HEK293T (cell line): ENCODE measurements at regions not wholly inside any gene's neighbourhood (a gene's known extent, or its start where the extent isn't known, plus 50 kb on each side); places are given as distances from the start of the nearest gene placed in this dataset.

Experiments used
- ARNT ChIP-seq: fragments of 450-650 bp; IDR thresholded peaks from 2 replicates; pipeline ENCODE4 v1.6.1; 2017; ENCODE audit warnings: mild to moderate bottlenecking
- BHLHE40 ChIP-seq: fragments of 450-650 bp; IDR thresholded peaks from 2 replicates; pipeline ENCODE4 v1.6.1; 2016; ENCODE audit warnings: mild to moderate bottlenecking, moderate library complexity, borderline replicate concordance
- ELF4 ChIP-seq: fragments of 450-650 bp; IDR thresholded peaks from 2 replicates; pipeline ENCODE4 v1.6.1; 2017; ENCODE audit warnings: antibody characterized with exemption
- FOXA1 ChIP-seq: fragments of 450-650 bp; IDR thresholded peaks from 2 replicates; pipeline ENCODE4 v1.6.1; 2016; ENCODE audit warnings: mild to moderate bottlenecking
- FOXK2 ChIP-seq: fragments of 450-650 bp; IDR thresholded peaks from 2 replicates; pipeline ENCODE4 v1.6.1; 2016; ENCODE audit warnings: mild to moderate bottlenecking
- FOXM1 ChIP-seq: fragments of 450-650 bp; IDR thresholded peaks from 2 replicates; pipeline ENCODE4 v1.6.1; 2017; ENCODE audit warnings: mild to moderate bottlenecking, borderline replicate concordance
- HDGF ChIP-seq: fragments of 450-650 bp; IDR thresholded peaks from 2 replicates; pipeline ENCODE4 v1.6.1; 2017; ENCODE audit warnings: antibody characterized with exemption, borderline replicate concordance
- L3MBTL2 ChIP-seq: fragments of 450-650 bp; conservative IDR thresholded peaks from 2 replicates; pipeline ENCODE4 v1.6.1; 2016; ENCODE audit warnings: mild to moderate bottlenecking
- LEF1 ChIP-seq: fragments of 450-650 bp; IDR thresholded peaks from 2 replicates; pipeline ENCODE4 v1.6.1; 2017; ENCODE audit warnings: mild to moderate bottlenecking, borderline replicate concordance
- NFRKB ChIP-seq: fragments of 450-650 bp; IDR thresholded peaks from 2 replicates; pipeline ENCODE4 v1.6.1; 2016; ENCODE audit warnings: mild to moderate bottlenecking, moderate library complexity
- SP1 ChIP-seq: fragments of 450-650 bp; IDR thresholded peaks from 2 replicates; pipeline ENCODE4 v1.6.1; 2017
- SUZ12 ChIP-seq: fragments of 450-650 bp; IDR thresholded peaks from 2 replicates; pipeline ENCODE4 v1.6.1; 2016; ENCODE audit warnings: mild to moderate bottlenecking
- ZNF384 ChIP-seq: fragments of 450-650 bp; IDR thresholded peaks from 2 replicates; pipeline ENCODE4 v1.6.1; 2016
- TF ChIP-seq, protein P1 (sequence below): fragments of 450-650 bp; IDR thresholded peaks from 2 replicates; pipeline ENCODE4 v1.6.1; 2016

DNA sequence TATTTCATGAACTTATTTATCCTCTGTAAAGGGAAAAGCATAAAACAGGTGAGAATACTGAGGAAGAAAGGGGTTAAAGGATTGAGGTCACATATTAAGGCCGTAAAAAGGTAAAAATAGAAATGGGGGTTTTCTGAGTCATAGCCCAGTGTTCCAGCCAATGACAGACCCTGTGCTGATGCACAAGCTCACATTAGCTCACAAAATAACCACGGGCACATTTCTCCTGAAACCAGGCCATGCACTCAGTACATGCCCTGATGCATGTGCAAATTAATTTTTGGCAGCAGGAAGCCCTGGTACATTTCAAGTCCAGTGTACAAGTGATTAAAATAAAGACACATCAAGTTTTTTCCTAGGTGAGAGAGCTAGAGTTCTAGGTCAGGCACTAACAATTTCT lies 194.4 kb downstream of the TMEM200A start:
- no peak for TF ChIP-seq FOXA1
- no peak for TF ChIP-seq FOXK2
- no peak for TF ChIP-seq SP1
- no peak for TF ChIP-seq LEF1
- TF ChIP-seq HDGF, result no peak
- TF ChIP-seq SUZ12, result no peak
- TF ChIP-seq FOXM1, result no peak
- TF ChIP-seq ARNT, result no peak
- no peak for TF ChIP-seq ZNF384
- no peak for TF ChIP-seq ELF4
- TF ChIP-seq BHLHE40, result no peak
- TF ChIP-seq, protein P1, sequence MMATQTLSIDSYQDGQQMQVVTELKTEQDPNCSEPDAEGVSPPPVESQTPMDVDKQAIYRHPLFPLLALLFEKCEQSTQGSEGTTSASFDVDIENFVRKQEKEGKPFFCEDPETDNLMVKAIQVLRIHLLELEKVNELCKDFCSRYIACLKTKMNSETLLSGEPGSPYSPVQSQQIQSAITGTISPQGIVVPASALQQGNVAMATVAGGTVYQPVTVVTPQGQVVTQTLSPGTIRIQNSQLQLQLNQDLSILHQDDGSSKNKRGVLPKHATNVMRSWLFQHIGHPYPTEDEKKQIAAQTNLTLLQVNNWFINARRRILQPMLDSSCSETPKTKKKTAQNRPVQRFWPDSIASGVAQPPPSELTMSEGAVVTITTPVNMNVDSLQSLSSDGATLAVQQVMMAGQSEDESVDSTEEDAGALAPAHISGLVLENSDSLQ, result no peak
- no peak for TF ChIP-seq L3MBTL2
- no peak for TF ChIP-seq NFRKB
